Osteoblast (primary cell): ENCODE measurements at regions not wholly inside any gene's neighbourhood (a gene's known extent, or its start where the extent isn't known, plus 50 kb on each side); places are given as distances from the start of the nearest gene placed in this dataset.

Experiments
- DNase-seq: peaks from one replicate; pipeline ENCODE4 v3.0.0; 2011; ENCODE audit warnings: low spot score, mixed read lengths; ENCODE audit not compliant: insufficient read length; ENCODE audit errors: missing footprints
- H2AFZ ChIP-seq: 2 replicates; pipeline ENCODE4 v1.6.0; 2011; ENCODE audit warnings: mild to moderate bottlenecking, low read length
- H3K27ac ChIP-seq: 2 replicates; pipeline ENCODE4 v1.5.1; 2011; ENCODE audit warnings: mild to moderate bottlenecking, low read depth, low read length, moderate library complexity
- H3K27me3 ChIP-seq: 2 replicates; pipeline ENCODE4 v1.6.0; 2012; ENCODE audit warnings: mild to moderate bottlenecking, control low read depth, inconsistent platforms, low read length, moderate library complexity; ENCODE audit not compliant: insufficient read depth
- H3K36me3 ChIP-seq: 2 replicates; pipeline ENCODE4 v1.5.1; 2011; ENCODE audit warnings: mild to moderate bottlenecking, low read length, control low read depth, moderate library complexity; ENCODE audit not compliant: insufficient read depth
- H3K4me1 ChIP-seq: 2 replicates; pipeline ENCODE4 v1.5.1; 2011; ENCODE audit warnings: mild to moderate bottlenecking, low read length, control low read depth, moderate library complexity; ENCODE audit not compliant: insufficient read depth
- H3K4me2 ChIP-seq: 2 replicates; pipeline ENCODE4 v1.6.0; 2011; ENCODE audit warnings: mild to moderate bottlenecking, low read length; ENCODE audit not compliant: insufficient read depth
- H3K4me3 ChIP-seq: fragments of 200-600 bp; sonication (generic); 3 replicates; pipeline ENCODE4 v1.5.1; 2012; ENCODE audit warnings: mild to moderate bottlenecking, low read length, inconsistent platforms; ENCODE audit not compliant: insufficient read depth
- H3K79me2 ChIP-seq: 2 replicates; pipeline ENCODE4 v1.6.0; 2012; ENCODE audit warnings: mild to moderate bottlenecking, low read length, control low read depth, inconsistent platforms; ENCODE audit not compliant: insufficient read depth
- H3K9me3 ChIP-seq: 2 replicates; pipeline ENCODE4 v1.5.1; 2011; ENCODE audit warnings: low read depth, low read length, control low read depth
- H4K20me1 ChIP-seq: 2 replicates; pipeline ENCODE4 v1.6.0; 2012; ENCODE audit warnings: mild to moderate bottlenecking, low read length, control low read depth; ENCODE audit not compliant: insufficient read depth
- TF ChIP-seq, protein P1 (sequence below): IDR thresholded peaks from 2 replicates; pipeline ENCODE4 v1.5.1; 2011; ENCODE audit warnings: mild to moderate bottlenecking, low read depth, low read length, moderate library complexity; ENCODE audit errors: extremely low read depth

- no peaks in the 10 kb centered on the region for H3K27me3 ChIP-seq
- no peaks in the 10 kb centered on the region for H4K20me1 ChIP-seq
- peak overlapping the region; percentile 68 for H2AFZ ChIP-seq
- TF ChIP-seq, protein P1, sequence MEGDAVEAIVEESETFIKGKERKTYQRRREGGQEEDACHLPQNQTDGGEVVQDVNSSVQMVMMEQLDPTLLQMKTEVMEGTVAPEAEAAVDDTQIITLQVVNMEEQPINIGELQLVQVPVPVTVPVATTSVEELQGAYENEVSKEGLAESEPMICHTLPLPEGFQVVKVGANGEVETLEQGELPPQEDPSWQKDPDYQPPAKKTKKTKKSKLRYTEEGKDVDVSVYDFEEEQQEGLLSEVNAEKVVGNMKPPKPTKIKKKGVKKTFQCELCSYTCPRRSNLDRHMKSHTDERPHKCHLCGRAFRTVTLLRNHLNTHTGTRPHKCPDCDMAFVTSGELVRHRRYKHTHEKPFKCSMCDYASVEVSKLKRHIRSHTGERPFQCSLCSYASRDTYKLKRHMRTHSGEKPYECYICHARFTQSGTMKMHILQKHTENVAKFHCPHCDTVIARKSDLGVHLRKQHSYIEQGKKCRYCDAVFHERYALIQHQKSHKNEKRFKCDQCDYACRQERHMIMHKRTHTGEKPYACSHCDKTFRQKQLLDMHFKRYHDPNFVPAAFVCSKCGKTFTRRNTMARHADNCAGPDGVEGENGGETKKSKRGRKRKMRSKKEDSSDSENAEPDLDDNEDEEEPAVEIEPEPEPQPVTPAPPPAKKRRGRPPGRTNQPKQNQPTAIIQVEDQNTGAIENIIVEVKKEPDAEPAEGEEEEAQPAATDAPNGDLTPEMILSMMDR = no peak
- no peak overlapping the region for H3K4me3 ChIP-seq
- no peaks in the 10 kb centered on the region for H3K9me3 ChIP-seq
- no peak for DNase-seq
- H3K4me1 ChIP-seq = peaks cover 4% of the 10 kb centered on the region
- no peak overlapping the region for H3K27ac ChIP-seq
- H3K36me3 ChIP-seq = no peaks in the 10 kb centered on the region
- no peak overlapping the region for H3K4me2 ChIP-seq
- H3K79me2 ChIP-seq = no peaks in the 10 kb centered on the region
Measured at GRCh38 chr1:214895011-214895600, 187.4 kb upstream of the KCNK2 start.

- Histone ChIP-seq H3K9me3 (no peaks in the 10 kb centered on the region), H2AFZ (no peak overlapping the region), H3K4me2 (no peak overlapping the region), H3K79me2 (no peaks in the 10 kb centered on the region), H3K4me3 (no peak overlapping the region), H3K4me1 (peaks cover 16% of the 10 kb centered on the region), H3K36me3 (no peaks in the 10 kb centered on the region), H3K27ac (no peak overlapping the region), H4K20me1 (no peaks in the 10 kb centered on the region), H3K27me3 (no peaks in the 10 kb centered on the region)
- TF ChIP-seq, protein P1 = no peak
- no peak for DNase-seq
Measured at GRCh38 chr1:214896921-214897320, 185.6 kb upstream of the KCNK2 start.

DNA sequence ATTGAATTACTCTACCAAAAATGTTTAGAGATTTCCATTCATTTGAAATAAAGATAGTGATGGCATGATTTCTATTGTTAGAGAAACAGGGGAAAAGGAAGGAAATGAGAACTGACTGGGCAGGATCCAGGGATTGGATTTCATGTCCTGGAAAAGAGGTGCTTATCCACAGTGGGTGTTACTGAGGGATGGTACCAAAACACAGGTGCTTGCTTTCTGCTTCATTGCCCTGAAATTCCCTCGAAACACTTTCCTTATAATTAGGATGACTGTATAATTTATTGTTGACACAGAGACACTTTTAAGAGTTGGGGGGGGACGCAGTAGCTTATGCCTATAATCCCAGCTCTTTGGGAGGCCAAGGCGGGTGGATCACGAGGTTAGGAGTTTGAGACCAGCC, 185.0 kb upstream of the KCNK2 start:
- no peak for DNase-seq
- H3K9me3 ChIP-seq = no peaks in the 10 kb centered on the region
- no peaks in the 10 kb centered on the region for H3K79me2 ChIP-seq
- TF ChIP-seq, protein P1 = no peak
- peaks cover 23% of the 10 kb centered on the region for H3K4me1 ChIP-seq
- H3K27ac ChIP-seq = no peak overlapping the region
- no peak overlapping the region for H3K4me3 ChIP-seq
- H2AFZ ChIP-seq = no peak overlapping the region
- no peak overlapping the region for H3K4me2 ChIP-seq
- no peaks in the 10 kb centered on the region for H4K20me1 ChIP-seq
- H3K27me3 ChIP-seq = no peaks in the 10 kb centered on the region
- no peaks in the 10 kb centered on the region for H3K36me3 ChIP-seq

DNA sequence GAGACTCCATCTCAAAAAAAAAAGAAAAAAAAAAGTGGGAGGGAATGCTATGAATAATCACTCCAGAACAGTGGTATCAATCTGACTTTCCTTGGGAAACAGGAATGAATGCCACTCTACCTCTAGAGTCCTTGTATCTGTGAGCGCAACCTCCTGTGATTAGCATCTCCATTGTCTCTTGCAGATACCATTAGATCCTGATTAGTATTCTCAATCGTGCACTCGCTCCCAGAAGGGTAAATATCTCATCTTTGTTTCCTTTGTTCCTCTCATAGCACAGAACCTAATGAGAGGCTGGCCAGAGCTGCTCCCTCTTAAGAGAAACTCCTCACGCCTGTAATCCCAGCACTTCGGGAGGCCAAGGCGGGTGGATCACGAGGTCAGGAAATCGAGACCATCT, 184.4 kb upstream of the KCNK2 start:
- Histone ChIP-seq H3K79me2 (no peaks in the 10 kb centered on the region), H3K4me3 (no peak overlapping the region), H2AFZ (no peak overlapping the region), H4K20me1 (no peaks in the 10 kb centered on the region), H3K4me1 (peaks cover 28% of the 10 kb centered on the region), H3K9me3 (no peaks in the 10 kb centered on the region), H3K4me2 (no peak overlapping the region), H3K27ac (no peak overlapping the region), H3K36me3 (no peaks in the 10 kb centered on the region), H3K27me3 (no peaks in the 10 kb centered on the region)
- no peak for DNase-seq
- TF ChIP-seq, protein P1 = no peak
